ENCODE measurements at regions not wholly inside any gene's neighbourhood (a gene's known extent, or its start where the extent isn't known, plus 50 kb on each side); places are given as distances from the start of the nearest gene placed in this dataset.

DNA sequence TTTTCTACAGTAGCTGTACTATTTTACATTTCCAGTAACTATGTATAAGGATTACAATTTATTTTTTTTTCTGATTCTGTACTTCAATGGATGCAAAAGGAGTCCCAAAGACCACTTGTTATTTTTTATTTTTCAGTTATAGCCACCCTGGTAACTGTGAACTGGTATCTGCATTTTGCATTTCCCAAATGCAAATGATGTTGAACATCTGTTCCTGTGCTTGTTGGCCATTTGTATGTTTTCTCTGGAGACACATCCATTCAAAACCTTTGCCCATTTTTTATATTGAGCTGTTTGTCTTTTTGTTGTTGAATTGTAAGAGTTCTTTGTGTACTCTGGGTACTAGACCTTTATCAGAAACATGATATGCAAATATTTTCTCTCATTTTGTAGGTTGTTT is 485.6 kb downstream of the LRIG3 start:
- no peak for DNase-seq
- Mint-ChIP-seq H3K4me1 (ENCODE audit: low read depth) (no peaks in the 10 kb centered on the region), H3K36me3 (ENCODE audit: low read depth) (no peaks in the 10 kb centered on the region), H3K9me3 (no peaks in the 10 kb centered on the region), H3K27me3 (peaks cover 3% of the 10 kb centered on the region), H3K4me3 (no peak overlapping the region), H3K27ac (no peak overlapping the region)

DNA sequence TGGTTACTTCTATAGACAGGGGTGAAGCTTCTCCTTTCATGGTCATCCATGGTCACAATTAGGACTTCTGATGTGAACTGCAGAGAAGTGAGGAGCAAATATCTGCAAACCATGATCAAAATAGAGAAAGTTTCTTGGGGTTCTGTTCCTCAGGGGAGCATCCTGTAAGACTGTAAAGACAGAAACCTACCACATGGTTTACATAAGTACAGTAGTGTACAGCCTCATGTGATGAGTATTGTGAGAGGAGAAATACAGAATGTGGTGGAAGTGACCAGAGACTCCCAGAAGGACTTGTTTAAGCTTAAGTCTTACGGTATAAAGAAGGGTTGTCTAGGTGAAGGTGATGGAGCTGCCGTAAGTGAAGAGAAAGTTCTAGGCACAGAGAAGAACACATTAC is 484.7 kb downstream of the LRIG3 start:
- H3K9me3 Mint-ChIP-seq = no peaks in the 10 kb centered on the region
- H3K36me3 Mint-ChIP-seq (ENCODE audit: low read depth) = no peaks in the 10 kb centered on the region
- no peak overlapping the region for H3K4me3 Mint-ChIP-seq
- H3K4me1 Mint-ChIP-seq (ENCODE audit: low read depth) = no peaks in the 10 kb centered on the region
- DNase-seq = no peak
- H3K27ac Mint-ChIP-seq = no peak overlapping the region
- H3K27me3 Mint-ChIP-seq = peaks cover 3% of the 10 kb centered on the region

GRCh38 chr12:58441483-58441882 is 478.8 kb downstream of the LRIG3 start:
- H3K27me3 Mint-ChIP-seq = no peaks in the 10 kb centered on the region
- DNase-seq = no peak
- H3K4me1 Mint-ChIP-seq (ENCODE audit: low read depth) = no peaks in the 10 kb centered on the region
- no peak overlapping the region for H3K4me3 Mint-ChIP-seq
- no peak overlapping the region for H3K27ac Mint-ChIP-seq
- no peaks in the 10 kb centered on the region for H3K9me3 Mint-ChIP-seq
- no peaks in the 10 kb centered on the region for H3K36me3 Mint-ChIP-seq (ENCODE audit: low read depth)

GRCh38 chr12:58443273-58443980 is 476.9 kb downstream of the LRIG3 start:
- Mint-ChIP-seq H3K4me1 (ENCODE audit: low read depth) (no peaks in the 10 kb centered on the region), H3K27ac (no peak overlapping the region), H3K9me3 (no peaks in the 10 kb centered on the region), H3K4me3 (no peak overlapping the region), H3K36me3 (ENCODE audit: low read depth) (no peaks in the 10 kb centered on the region), H3K27me3 (no peaks in the 10 kb centered on the region)
- no peak for DNase-seq

GRCh38 chr12:58443981-58444371 is 476.3 kb downstream of the LRIG3 start:
- Mint-ChIP-seq H3K27me3 (no peaks in the 10 kb centered on the region), H3K4me1 (ENCODE audit: low read depth) (no peaks in the 10 kb centered on the region), H3K27ac (no peak overlapping the region), H3K9me3 (no peaks in the 10 kb centered on the region), H3K36me3 (ENCODE audit: low read depth) (no peaks in the 10 kb centered on the region), H3K4me3 (no peak overlapping the region)
- DNase-seq = no peak

- no peak overlapping the region for H3K27ac Mint-ChIP-seq
- DNase-seq = no peak
- no peaks in the 10 kb centered on the region for H3K4me1 Mint-ChIP-seq (ENCODE audit: low read depth)
- peaks cover 3% of the 10 kb centered on the region for H3K27me3 Mint-ChIP-seq
- no peaks in the 10 kb centered on the region for H3K9me3 Mint-ChIP-seq
- H3K4me3 Mint-ChIP-seq = no peak overlapping the region
- no peaks in the 10 kb centered on the region for H3K36me3 Mint-ChIP-seq (ENCODE audit: low read depth)
Measured at GRCh38 chr12:58450868-58451482, 469.3 kb downstream of the LRIG3 start.

DNA sequence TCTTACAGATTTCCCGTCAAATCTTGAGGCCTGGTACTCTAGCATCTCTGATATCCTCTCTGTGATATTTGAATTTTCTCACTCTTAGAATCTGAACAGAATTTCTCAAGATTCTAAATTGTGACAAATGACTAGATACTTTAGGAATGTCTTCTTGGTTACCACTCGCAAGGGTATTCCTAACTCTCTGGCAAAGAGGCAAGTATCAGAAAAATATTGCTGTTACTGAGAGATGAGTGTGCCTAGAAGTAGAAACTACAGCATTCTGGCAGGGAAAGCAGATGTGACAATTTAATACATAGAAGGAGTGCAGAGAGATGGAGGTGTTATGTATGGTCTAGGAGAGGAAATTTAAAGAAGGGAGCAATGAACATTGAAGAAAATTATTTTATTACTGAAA is 467.8 kb downstream of the LRIG3 start:
- no peak for DNase-seq
- Mint-ChIP-seq H3K27ac (no peak overlapping the region), H3K27me3 (peaks cover 3% of the 10 kb centered on the region), H3K9me3 (no peaks in the 10 kb centered on the region), H3K4me3 (no peak overlapping the region), H3K4me1 (ENCODE audit: low read depth) (no peaks in the 10 kb centered on the region), H3K36me3 (ENCODE audit: low read depth) (no peaks in the 10 kb centered on the region)

DNA sequence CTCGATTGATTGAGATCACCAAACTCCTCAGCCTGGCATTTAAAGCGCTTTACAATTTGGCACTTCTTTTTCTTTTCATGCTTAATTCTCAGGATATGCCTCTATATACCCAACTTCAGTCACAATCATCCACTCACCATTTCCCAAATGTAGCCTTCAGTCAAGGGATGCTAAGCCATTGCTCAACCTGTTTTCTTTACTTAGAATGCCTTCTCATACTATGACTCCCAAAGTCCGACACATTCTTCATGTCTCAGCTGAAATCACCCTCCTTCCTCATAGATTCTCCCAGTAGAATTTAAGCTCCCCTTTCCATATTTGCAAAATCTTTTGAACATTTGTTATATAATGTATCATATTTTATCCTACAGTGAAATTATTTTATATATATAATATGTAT is 467.0 kb downstream of the LRIG3 start:
- no peaks in the 10 kb centered on the region for H3K36me3 Mint-ChIP-seq (ENCODE audit: low read depth)
- no peak for DNase-seq
- H3K27me3 Mint-ChIP-seq = peaks cover 3% of the 10 kb centered on the region
- H3K4me1 Mint-ChIP-seq (ENCODE audit: low read depth) = no peaks in the 10 kb centered on the region
- H3K9me3 Mint-ChIP-seq = no peaks in the 10 kb centered on the region
- H3K27ac Mint-ChIP-seq = no peak overlapping the region
- no peak overlapping the region for H3K4me3 Mint-ChIP-seq

DNA sequence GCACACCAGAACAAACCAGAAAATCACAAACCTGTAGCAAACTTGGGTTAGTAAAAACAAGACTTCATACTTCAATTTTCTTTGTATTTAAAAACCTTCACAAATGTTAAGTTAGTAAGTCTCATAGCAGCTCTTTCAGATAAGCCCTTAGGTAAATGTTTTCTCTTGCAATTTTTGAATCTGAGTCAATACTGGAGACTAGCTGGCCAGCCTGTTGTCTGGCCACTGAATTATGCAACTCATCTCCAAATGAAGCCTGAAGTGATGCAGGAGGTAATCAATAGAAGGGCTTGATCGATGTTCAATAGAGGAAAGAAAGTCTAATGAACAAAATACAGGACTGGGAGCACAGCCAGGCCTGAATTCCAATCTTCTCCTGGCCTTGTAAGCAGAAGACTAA is 465.2 kb downstream of the LRIG3 start:
- Mint-ChIP-seq H3K9me3 (peaks cover 2% of the 10 kb centered on the region), H3K4me3 (no peak overlapping the region), H3K36me3 (ENCODE audit: low read depth) (no peaks in the 10 kb centered on the region), H3K27me3 (peaks cover 3% of the 10 kb centered on the region), H3K4me1 (ENCODE audit: low read depth) (no peaks in the 10 kb centered on the region), H3K27ac (no peak overlapping the region)
- DNase-seq = no peak

- H3K4me3 Mint-ChIP-seq = no peak overlapping the region
- H3K27ac Mint-ChIP-seq = no peak overlapping the region
- peaks cover 2% of the 10 kb centered on the region for H3K9me3 Mint-ChIP-seq
- H3K36me3 Mint-ChIP-seq (ENCODE audit: low read depth) = no peaks in the 10 kb centered on the region
- no peaks in the 10 kb centered on the region for H3K4me1 Mint-ChIP-seq (ENCODE audit: low read depth)
- peaks cover 3% of the 10 kb centered on the region for H3K27me3 Mint-ChIP-seq
- DNase-seq = no peak
Measured at GRCh38 chr12:58458102-58458501, 462.2 kb downstream of the LRIG3 start.

- H3K27me3 Mint-ChIP-seq = no peaks in the 10 kb centered on the region
- H3K9me3 Mint-ChIP-seq = peaks cover 2% of the 10 kb centered on the region
- no peak overlapping the region for H3K4me3 Mint-ChIP-seq
- no peak overlapping the region for H3K27ac Mint-ChIP-seq
- DNase-seq = no peak
- no peaks in the 10 kb centered on the region for H3K4me1 Mint-ChIP-seq (ENCODE audit: low read depth)
- H3K36me3 Mint-ChIP-seq (ENCODE audit: low read depth) = no peaks in the 10 kb centered on the region
Measured at GRCh38 chr12:58459191-58459590, 461.1 kb downstream of the LRIG3 start.

- DNase-seq = no peak
- H3K27me3 Mint-ChIP-seq = no peaks in the 10 kb centered on the region
- no peak overlapping the region for H3K4me3 Mint-ChIP-seq
- peaks cover 6% of the 10 kb centered on the region for H3K9me3 Mint-ChIP-seq
- no peak overlapping the region for H3K27ac Mint-ChIP-seq
- no peaks in the 10 kb centered on the region for H3K4me1 Mint-ChIP-seq (ENCODE audit: low read depth)
- no peaks in the 10 kb centered on the region for H3K36me3 Mint-ChIP-seq (ENCODE audit: low read depth)
Measured at GRCh38 chr12:58463051-58463450, 457.3 kb downstream of the LRIG3 start.

DNA sequence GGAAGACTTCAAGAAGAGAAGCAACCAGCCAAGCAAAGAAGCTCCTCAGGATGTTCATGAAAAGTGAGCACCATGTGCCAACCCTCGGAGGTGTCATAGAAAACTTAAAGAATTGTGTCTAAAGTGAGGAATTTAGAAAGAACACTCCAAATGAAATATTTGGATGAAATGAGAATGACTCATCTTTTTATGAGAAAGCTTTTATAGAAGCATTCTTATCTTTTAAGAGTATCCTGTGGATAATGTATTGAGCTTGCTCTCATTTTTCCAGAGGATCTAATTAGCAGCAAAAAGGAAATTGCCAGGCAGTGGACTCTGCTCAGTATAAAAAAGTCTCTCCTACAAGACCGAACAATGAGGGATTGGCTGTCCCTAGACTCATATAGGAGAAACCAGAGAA is 454.9 kb downstream of the LRIG3 start:
- Mint-ChIP-seq H3K27me3 (no peaks in the 10 kb centered on the region), H3K36me3 (ENCODE audit: low read depth) (no peaks in the 10 kb centered on the region), H3K27ac (no peak overlapping the region), H3K4me3 (no peak overlapping the region), H3K4me1 (ENCODE audit: low read depth) (no peaks in the 10 kb centered on the region), H3K9me3 (peaks cover 9% of the 10 kb centered on the region)
- no peak for DNase-seq

GRCh38 chr12:58470266-58471010 is 449.9 kb downstream of the LRIG3 start:
- Mint-ChIP-seq H3K9me3 (peaks cover 9% of the 10 kb centered on the region), H3K36me3 (ENCODE audit: low read depth) (no peaks in the 10 kb centered on the region), H3K27ac (no peak overlapping the region), H3K27me3 (no peaks in the 10 kb centered on the region), H3K4me3 (no peak overlapping the region), H3K4me1 (ENCODE audit: low read depth) (no peaks in the 10 kb centered on the region)
- DNase-seq = no peak

- H3K27me3 Mint-ChIP-seq = no peaks in the 10 kb centered on the region
- no peaks in the 10 kb centered on the region for H3K4me1 Mint-ChIP-seq (ENCODE audit: low read depth)
- DNase-seq = no peak
- H3K36me3 Mint-ChIP-seq (ENCODE audit: low read depth) = no peaks in the 10 kb centered on the region
- no peak overlapping the region for H3K4me3 Mint-ChIP-seq
- H3K27ac Mint-ChIP-seq = no peak overlapping the region
- no peaks in the 10 kb centered on the region for H3K9me3 Mint-ChIP-seq
Measured at GRCh38 chr12:58479401-58479800, 440.9 kb downstream of the LRIG3 start.

Measured in activated T-cell treated with anti-CD3 and anti-CD28 coated beads, Interleukin-2, amount 50 U/mL, for 24 hours (primary cell).